GM18873 (cell line): ENCODE measurements at regions not wholly inside any gene's neighbourhood (a gene's known extent, or its start where the extent isn't known, plus 50 kb on each side); places are given as distances from the start of the nearest gene placed in this dataset.
"Not testable (repeated sequence)": the region's sequence is repeated elsewhere in the genome, so short reads cannot be mapped to it uniquely, and the experiment has no call there.

Experiments used
- ATAC-seq: cut with Tn5 transposase; IDR thresholded peaks from one replicate; pipeline ENCODE4 v1.9.1; 2021; ENCODE audit warnings: mild to moderate bottlenecking, moderate library complexity, moderate number of reproducible peaks; ENCODE audit not compliant: unreplicated experiment, low FRiP score

GRCh38 chr1:117702654-117703053, 96.8 kb downstream of the TENT5C start:
- no peak for ATAC-seq

DNA sequence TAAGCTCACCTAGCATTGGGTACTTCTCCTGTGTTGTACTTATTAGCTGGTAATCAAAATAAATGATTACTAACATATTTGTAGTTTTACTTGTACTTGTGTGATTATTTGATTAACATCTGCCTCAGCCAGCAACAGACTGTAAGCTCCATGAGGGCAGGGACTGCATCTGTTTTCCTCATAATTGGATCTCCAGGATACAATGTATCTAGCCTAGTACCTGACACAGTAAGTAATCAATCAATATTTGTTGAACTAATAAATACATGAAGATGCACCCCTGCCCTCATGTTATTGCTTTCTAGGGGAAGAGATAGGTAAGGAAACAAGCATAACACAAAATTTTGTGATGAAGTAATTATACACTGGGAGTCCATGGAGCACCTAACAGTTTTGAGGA, 101.5 kb downstream of the TENT5C start:
- no peak for ATAC-seq

DNA sequence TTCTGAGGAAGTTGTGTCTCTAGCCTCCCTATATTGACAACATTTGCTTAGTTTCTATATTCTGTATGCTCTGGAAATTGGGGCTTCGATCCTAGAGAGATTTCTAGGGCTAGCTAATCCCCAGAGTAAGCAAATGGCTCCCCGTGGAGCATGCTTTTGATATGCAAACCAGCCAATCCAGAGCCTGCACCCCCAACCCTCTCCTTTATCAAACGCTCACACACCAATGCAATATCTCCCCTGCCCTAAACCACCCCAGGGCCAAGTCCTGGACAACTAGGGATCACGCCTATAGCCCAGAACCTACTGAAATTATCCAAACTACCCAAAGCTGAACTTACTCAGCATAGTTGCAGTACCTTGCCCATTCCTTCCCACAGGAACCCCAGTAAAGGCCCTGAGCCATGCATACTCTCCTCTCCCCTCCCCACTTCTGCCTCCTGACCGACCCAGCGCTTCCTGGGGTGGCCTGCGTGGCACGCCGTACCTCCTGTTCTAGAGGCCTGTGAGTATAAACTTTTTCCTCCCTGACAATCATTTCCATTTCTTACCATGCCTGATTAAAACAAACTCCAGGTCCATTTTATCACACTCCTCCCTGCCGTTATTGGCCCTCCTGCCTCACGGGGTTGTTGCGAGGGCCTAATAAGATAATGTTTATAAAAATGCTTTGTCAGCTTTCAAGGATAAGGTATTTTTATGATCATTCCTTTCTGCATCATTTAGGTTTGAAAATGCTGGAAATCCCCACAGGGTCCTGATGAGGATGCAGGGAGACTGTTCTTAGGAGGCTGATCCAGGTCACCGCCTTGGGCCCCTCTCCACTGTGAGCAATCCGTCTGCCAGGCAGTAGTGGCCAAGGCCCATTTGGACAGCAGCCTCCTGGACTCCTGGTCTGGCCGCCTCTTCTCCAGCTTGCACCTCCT, 102.7 kb downstream of the TENT5C start:
- ATAC-seq, result no peak

GRCh38 chr1:117709249-117709691, 103.4 kb downstream of the TENT5C start:
- no peak for ATAC-seq

DNA sequence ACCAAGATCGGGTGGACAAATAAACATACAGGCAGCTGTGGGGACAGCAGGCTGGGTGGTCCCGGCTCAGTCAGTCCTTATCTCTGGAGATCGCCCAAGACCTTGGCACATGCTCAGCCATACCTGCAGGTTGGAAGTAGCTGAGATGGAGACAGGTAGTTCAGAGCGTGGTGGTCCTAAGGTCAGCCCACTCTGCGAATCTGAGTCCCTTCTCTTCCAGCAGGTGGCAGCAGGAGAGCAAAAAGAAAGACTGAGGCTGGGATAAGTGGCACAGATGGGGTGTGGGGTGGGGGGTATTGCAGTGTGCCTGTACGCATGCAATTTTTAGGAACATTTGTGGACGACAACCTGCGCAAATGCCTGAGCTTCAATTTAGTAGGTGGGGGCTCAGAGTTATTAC, 104.9 kb downstream of the TENT5C start:
- no peak for ATAC-seq

DNA sequence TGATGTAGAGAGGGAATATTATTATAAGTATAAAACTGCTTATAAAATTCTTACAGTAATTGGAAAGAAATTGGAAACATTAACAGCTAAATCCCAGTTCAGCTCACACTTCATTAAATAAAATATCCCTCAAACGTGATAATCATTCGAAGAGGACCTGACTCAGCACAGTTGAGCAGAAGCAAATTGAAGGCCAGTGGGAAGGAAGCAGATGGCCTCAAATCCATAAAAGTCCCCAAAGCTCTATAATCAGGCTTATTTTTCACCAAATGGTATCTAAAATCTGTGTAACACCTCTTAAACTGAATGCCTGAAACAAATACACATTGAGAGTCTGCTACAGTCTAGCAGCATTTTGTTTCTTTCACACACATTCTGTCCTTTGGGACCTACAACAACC, 106.8 kb downstream of the TENT5C start:
- ATAC-seq, result no peak

DNA sequence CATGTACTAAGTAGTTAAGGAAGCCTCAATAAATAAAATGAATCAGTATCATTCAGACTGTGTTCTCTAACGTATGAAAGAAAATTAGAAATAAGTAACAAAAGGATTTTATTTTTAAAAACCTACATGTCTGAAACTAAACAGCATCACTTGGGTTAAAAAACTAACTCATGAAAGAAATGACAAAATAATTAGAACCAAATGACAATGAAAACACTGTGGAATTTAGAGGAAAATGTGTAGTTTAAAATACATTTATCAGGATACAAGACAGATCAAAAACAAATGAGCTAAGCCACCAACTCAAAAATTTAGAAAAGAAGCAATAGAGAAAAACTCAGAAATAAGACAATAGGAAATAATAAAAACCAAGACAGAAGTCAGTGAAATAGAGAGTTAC, 108.7 kb downstream of the TENT5C start:
- ATAC-seq, result no peak

DNA sequence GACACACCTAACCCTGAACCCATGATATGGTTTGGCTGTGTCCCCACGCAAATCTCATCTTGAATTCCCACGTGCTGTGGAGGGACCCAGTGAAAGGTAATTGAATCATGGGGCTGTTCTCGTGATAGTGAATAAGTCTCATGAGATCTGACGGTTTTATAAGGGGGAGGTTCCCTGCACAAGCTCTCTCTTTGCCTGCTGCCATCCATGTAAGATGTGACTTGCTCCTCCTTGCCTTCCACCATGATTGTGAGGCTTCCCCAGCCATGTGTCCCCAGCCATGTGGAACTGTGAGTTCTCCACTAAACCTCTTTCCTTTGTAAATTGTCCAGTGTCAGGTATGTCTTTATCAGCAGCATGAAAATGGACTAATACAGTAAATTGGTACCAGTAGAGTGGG, 110.2 kb downstream of the TENT5C start:
- ATAC-seq, result not testable (repeated sequence)

DNA sequence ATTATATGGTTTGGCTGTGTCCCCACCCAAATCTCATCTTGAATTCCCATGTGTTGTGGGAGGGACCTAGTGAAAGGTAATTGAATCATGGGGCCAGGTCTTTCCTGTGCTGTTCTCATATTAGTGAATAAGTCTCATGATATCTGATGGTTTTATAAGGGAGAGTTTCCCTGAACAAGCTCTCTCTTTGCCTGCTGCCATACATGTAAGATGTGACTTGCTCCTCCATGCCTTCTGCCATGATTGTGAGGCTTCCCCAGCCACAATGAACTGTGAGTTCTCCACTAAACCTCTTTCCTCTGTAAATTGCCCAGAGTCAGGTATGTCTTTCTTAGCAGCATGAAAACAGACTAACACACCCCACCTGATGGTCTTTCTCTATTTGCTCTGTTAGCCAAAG, 112.1 kb downstream of the TENT5C start:
- ATAC-seq, result not testable (repeated sequence)

- not testable (repeated sequence) for ATAC-seq
These were observed 112.7 kb downstream of the TENT5C start for GRCh38 chr1:117718596-117718995.

DNA sequence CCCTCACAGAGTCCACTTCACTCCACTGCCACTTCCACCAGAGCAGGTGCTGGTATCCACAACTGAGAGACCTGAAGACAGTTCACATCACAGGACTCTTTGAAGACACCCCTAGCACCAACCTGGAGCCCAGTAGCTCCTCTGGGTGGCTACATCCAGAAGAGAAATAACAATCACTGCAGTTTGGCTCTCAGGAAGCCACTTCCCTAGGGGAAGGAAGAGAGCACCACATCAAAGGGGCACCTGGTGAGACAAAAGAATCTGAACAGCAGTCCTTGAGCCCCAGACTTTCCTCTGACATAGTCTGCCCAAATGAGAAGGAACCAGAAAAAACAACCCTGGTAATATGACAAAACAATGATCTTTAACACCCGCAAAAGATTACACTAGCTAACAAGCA, 113.2 kb downstream of the TENT5C start:
- ATAC-seq, result no peak

GRCh38 chr1:117732065-117732797, 126.4 kb downstream of the TENT5C start:
- no peak for ATAC-seq

GRCh38 chr1:117732956-117733355, 127.1 kb downstream of the TENT5C start:
- ATAC-seq, result no peak

GRCh38 chr1:117734403-117734802, 128.6 kb downstream of the TENT5C start:
- no peak for ATAC-seq

DNA sequence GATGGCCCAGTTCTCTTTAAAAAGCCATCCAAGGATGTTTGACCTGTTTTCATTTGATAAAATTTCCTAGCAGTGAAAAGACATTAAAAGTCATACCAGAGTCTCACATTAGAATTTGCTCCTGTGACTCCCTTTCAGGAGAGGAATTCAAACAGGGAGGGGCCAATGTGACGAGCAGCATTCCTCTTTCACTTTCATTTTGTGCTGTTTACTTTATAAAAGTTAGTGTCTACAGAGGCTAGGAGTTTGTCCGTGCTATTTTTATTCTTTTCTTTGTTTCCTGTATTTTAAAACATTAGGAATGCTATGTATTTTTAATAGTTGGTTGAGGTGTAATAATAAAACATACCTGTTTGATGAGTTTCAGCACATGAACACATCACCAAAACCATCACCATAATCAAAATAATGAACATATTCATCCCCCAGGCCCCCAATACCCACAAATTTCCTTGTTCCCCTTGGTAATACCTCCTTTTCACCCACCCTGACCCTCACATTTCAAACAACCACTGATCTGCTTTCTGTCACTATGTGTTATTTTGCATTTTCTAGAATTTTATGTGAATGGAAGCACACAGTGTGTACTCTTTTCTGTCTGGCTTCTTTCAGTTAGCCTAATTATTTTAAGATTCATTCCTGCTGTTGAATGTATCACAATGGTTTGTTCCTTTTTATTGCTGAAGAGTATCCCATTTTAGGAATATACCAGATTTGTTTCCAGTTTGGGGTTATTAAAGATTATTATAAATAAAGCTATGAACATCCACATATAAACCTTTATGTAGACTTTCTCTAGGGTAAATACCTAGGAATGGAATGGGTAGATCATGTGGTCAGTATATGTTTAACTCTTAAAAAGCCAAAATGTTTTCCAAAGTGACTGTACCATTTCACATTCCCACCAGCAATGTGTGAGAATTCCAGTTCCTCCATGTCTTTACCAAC, 129.5 kb downstream of the TENT5C start:
- no peak for ATAC-seq

DNA sequence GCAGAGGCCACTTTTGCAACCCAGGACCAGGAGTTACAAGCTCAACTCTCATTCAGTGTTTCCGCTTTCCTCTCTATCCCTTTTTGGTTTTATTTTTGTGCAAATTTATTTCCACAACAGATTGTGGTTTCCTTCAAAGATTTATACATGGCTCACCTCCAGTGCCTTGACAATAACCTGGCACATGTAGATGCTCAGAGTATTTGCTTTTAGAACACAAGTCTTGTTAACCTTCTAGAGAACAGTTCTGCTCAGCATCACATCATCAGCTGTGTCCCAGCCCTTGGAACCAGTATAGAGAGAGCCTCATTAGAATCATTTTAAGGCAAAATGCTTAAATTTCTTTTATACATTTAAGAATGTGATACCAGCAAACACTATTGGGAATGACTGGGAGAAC, 133.7 kb downstream of the TENT5C start:
- no peak for ATAC-seq

GRCh38 chr1:117740496-117740895, 134.6 kb downstream of the TENT5C start:
- no peak for ATAC-seq

DNA sequence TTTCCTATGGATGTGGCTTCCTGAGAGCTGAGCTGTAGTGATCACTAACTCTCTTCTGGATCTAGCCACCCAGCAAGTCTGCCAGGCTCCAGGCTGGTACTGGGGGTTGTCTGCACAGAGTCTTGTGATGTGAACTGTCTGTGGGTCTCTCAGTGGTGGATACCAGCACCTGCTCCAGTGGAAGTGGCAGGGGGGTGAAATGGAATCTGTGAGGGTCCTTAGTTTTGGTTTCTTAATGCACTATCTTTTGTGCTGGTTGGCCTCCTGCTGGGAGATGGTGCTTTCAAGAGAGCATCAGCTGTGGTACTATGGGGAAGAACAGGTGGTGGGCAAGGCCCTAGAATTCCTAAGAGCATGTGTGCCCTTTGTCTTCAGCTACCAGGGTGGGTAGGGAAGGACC, 140.7 kb downstream of the TENT5C start:
- ATAC-seq, result not testable (repeated sequence)

GRCh38 chr1:117747605-117748004, 141.8 kb downstream of the TENT5C start:
- no peak for ATAC-seq

DNA sequence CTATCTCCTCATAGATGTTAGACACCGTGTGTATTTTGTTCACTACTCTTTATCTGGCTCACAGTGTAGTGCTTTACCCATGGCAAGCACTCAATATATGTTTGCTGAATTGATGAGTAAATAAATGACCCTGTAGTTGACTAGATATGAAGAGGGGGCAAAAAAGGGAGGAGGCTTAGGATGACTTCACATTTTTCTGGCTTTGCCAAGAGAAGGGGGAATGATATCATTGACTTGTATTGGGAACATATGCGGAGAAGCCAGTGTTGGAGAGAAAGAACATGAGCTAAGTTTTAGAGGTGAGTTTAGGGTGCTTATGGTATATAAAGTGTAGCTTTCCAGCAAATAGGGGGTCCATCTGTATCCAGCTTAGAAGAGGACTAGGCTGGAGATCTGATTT, 145.5 kb downstream of the TENT5C start:
- ATAC-seq, result no peak
